Effector memory CD8-positive, alpha-beta T cell (primary cell): ENCODE measurements at regions not wholly inside any gene's neighbourhood (a gene's known extent, or its start where the extent isn't known, plus 50 kb on each side); places are given as distances from the start of the nearest gene placed in this dataset.

ENCODE experiments used
- ATAC-seq: fragments of 150-1000 bp; cut with Tn5 transposase; replicated peaks from 2 replicates; pipeline ENCODE4 v1.10.0; 2021; ENCODE audit warnings: mild to moderate bottlenecking, moderate library complexity
- DNase-seq, 3 experiments: peaks; one replicate each; pipeline ENCODE4 v3.0.0; 2021
- H3K27ac Mint-ChIP-seq, 2 donors: one replicate each; pipeline ENCODE4 v1.8.0; 2022; ENCODE audit warnings: mild to moderate bottlenecking in 2 of 2, mixed read lengths in 2 of 2, moderate library complexity in 2 of 2
- H3K27me3 Mint-ChIP-seq, 2 donors: one replicate each; pipeline ENCODE4 v1.8.0; 2022; ENCODE audit warnings: mixed read lengths in 2 of 2
- H3K36me3 Mint-ChIP-seq: one replicate; pipeline ENCODE4 v1.8.0; 2022; ENCODE audit warnings: mild to moderate bottlenecking, moderate library complexity, mixed read lengths; ENCODE audit not compliant: insufficient read depth
- H3K4me1 Mint-ChIP-seq, 2 donors: one replicate each; pipeline ENCODE4 v1.8.0; 2022; ENCODE audit warnings: low read depth in 2 of 2, mixed read lengths in 2 of 2
- H3K4me3 Mint-ChIP-seq, 2 donors: one replicate each; pipeline ENCODE4 v1.8.0; 2022; ENCODE audit warnings: mild to moderate bottlenecking in 2 of 2, mixed read lengths in 2 of 2, moderate library complexity in 2 of 2
- H3K9me3 Mint-ChIP-seq, 2 donors: one replicate each; pipeline ENCODE4 v1.8.0; 2022; ENCODE audit warnings: mixed read lengths in 2 of 2

DNA sequence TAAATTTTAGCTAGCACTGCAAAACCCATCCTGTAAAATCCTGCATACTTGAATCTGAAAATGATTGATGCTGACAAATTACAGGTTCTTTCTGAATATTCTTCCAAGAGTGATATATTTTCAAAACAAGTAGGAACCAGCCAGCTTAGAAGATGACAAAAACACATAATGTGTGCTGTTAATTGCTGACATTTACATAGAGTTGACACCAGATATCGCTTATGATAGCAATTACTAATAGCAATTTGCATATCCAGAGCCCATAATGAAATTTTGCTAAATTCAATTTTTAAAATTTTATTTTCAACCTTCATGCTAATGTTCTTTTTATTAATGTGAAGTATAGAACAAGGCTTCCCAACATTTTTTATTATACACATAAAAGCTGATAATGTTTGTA is 284.5 kb downstream of the SEC23A start:
- Mint-ChIP-seq H3K4me3 (no peak overlapping the region), H3K4me1 (no peaks in the 10 kb centered on the region), H3K27me3 (no peaks in the 10 kb centered on the region), H3K9me3 (peaks cover 3 to 8% of the 10 kb centered on the region in 2 donors), H3K27ac (no peak overlapping the region), H3K36me3 (no peaks in the 10 kb centered on the region)
- ATAC-seq (no peak), DNase-seq (no peak)

DNA sequence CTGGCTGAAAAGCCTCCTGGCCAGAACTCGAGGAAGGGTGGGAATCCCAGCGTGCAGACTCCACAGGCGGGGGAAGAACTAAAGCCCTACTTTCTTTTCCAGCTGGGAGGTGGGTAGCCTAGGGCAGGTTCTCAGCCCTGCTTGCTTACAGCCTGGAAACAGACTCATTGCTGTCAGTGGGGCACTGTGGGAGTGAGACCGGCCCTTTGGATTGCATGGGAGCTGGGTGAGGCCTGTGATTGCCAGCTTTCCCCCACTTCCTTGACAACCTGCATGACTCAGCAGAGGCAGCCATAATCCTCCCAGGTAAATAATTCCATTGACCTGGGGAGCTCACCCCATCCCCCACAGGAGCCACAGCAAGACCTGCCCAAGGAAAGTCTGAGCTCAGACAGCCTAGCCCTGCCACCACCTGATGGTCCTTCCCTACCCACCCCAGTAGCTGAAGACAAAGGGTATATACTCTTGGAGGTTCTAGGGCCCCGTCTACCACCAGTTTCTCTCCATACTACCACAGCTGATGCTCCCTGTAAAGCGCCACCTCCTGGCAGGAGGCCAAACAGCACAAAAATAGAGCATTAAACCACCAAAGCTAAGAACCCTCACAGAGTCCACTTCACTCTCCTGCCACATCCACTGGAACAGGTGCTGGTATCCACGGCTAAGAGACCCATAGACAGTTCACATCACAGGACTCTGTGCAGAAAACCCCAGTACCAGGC is 294.1 kb downstream of the SEC23A start:
- Mint-ChIP-seq H3K9me3 (peaks cover 2 to 8% of the 10 kb centered on the region in 2 donors), H3K27me3 (no peaks in the 10 kb centered on the region), H3K36me3 (no peaks in the 10 kb centered on the region), H3K4me3 (no peak overlapping the region), H3K27ac (no peak overlapping the region), H3K4me1 (no peaks in the 10 kb centered on the region)
- ATAC-seq = no peak
- DNase-seq = no peak

DNA sequence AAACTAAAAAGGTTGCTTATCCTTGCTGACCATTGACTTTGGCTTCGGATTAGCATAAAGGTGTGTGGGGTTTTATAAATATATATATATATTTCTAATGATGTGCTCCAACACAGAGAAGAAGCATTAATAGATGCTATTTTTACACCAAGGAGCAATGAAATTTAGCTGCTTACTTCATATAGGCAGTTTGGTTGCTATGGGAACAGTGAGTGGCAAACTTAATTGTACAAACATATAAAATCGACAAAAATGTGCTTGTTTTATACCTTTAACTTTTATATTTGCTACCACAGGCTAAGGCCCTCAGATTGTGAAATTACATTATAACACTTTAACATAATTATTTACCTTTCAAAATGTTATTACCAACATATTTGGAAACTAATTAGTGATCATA is 303.4 kb downstream of the SEC23A start:
- ATAC-seq (no peak), DNase-seq (no peak)
- Mint-ChIP-seq H3K36me3 (no peaks in the 10 kb centered on the region), H3K4me1 (no peaks in the 10 kb centered on the region), H3K9me3 (peaks cover 0 to 6% of the 10 kb centered on the region in 2 donors), H3K4me3 (no peak overlapping the region), H3K27ac (no peak overlapping the region), H3K27me3 (no peaks in the 10 kb centered on the region)

DNA sequence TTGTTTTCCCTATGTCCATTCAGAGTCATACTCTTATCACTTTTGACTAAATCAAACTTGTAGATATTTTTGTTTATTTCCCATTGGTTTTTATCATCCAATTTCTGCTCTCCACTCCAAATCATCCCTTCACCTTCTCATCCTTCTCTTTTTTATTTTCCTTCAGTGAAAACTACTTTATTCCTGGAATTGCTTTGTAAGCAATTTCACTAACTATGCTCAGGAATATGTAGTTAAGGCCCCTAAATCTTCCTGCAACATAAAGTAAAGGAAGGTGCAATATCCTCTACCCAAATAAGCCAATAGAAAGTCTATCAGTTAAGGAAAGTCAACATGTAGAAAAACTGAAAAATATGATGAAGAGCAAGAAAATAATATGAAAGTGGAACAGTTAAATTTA is 308.4 kb downstream of the SEC23A start:
- Mint-ChIP-seq H3K36me3 (no peaks in the 10 kb centered on the region), H3K27ac (no peak overlapping the region), H3K4me1 (no peaks in the 10 kb centered on the region), H3K27me3 (no peaks in the 10 kb centered on the region), H3K9me3 (peaks cover 0 to 7% of the 10 kb centered on the region in 2 donors), H3K4me3 (no peak overlapping the region)
- DNase-seq (no peak), ATAC-seq (no peak)

DNA sequence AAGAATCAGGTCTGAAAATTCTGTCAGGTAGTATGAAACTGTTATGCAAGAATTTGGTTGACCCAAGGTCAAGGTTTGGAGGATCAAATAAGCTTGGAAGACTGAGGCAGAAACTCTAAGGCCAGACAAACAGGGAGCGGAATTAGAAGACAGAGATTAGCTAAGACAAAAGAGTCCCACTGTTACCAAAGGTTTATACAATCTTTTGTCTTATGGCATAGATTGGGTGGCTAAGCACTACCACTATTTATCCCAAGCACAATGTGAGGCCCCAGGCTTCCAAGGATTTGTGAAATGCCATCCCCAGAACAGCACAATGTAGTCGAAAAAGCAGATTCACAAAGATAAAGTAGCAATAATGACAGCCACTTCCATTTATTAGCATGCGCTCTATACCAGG is 311.2 kb downstream of the SEC23A start:
- H3K4me1 Mint-ChIP-seq = no peaks in the 10 kb centered on the region
- H3K27ac Mint-ChIP-seq = no peak overlapping the region
- no peak for DNase-seq
- H3K9me3 Mint-ChIP-seq = peaks cover 0 to 7% of the 10 kb centered on the region in 2 donors
- no peaks in the 10 kb centered on the region for H3K27me3 Mint-ChIP-seq
- H3K36me3 Mint-ChIP-seq = no peaks in the 10 kb centered on the region
- ATAC-seq = no peak
- no peak overlapping the region for H3K4me3 Mint-ChIP-seq

DNA sequence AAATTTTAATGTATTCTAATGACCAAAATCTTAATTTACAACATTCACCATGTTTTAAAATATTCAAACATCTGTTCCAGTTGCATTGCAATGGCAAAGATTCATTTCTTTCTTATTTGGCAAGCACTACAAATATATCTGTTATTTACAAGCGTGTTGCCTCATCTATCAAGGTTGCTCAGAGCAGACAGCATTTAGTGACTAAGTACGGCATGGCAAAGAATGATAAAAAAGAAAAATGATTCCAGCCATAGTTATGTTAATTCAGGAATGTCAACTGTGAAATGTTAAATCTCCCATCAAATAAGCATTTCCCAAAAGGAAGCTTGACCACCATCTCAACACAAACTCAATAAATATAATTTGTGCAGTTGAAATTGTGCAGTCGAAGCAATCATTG is 312.1 kb downstream of the SEC23A start:
- Mint-ChIP-seq H3K9me3 (peaks cover 0 to 7% of the 10 kb centered on the region in 2 donors), H3K4me3 (no peak overlapping the region), H3K27ac (no peak overlapping the region), H3K4me1 (no peaks in the 10 kb centered on the region), H3K27me3 (no peaks in the 10 kb centered on the region), H3K36me3 (no peaks in the 10 kb centered on the region)
- ATAC-seq = no peak
- no peak for DNase-seq

DNA sequence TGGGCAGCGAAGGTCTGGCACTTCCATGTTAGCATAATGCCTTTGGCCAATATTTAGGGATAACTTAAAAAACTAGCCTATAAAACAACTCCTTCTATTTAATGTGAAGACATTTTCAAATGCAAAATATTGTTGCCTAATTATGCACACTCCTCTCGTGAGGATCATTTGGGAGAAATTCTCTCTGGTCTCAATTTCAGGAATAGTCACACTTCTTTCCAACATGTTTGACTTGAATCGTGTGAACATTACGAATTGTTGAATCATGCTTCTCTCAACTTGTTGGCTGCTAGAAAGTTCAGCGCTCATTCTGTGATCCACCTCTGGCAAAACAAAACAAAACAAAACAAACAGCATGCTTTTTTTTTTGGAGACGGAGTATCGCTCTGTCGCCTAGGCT is 313.2 kb downstream of the SEC23A start:
- no peak overlapping the region for H3K4me3 Mint-ChIP-seq
- H3K27ac Mint-ChIP-seq = no peak overlapping the region
- H3K4me1 Mint-ChIP-seq = no peaks in the 10 kb centered on the region
- H3K9me3 Mint-ChIP-seq = peaks cover 0 to 7% of the 10 kb centered on the region in 2 donors
- no peak for DNase-seq
- no peaks in the 10 kb centered on the region for H3K27me3 Mint-ChIP-seq
- ATAC-seq = no peak
- H3K36me3 Mint-ChIP-seq = no peaks in the 10 kb centered on the region

DNA sequence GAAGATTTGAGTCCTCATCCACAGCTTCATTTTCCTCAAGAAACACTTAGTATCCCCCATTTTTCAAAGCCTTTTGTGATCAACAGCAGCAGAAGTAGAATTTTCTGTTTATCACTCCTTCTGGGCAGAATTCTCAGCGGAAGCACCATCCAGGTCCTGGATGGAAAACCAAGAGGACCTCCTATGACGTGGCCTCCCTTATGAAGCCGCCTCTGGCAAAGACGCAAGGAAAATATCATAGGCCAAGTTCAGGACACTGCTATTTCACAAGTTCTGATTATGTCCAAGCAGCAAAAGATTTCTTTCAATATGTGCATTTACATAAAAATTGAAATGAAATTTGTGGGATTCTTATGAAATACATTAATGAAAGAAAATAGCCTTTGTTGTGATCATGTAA is 315.0 kb downstream of the SEC23A start:
- ATAC-seq (no peak), DNase-seq (no peak)
- Mint-ChIP-seq H3K4me3 (no peak overlapping the region), H3K27ac (no peak overlapping the region), H3K9me3 (peaks cover 0 to 1% of the 10 kb centered on the region in 2 donors), H3K27me3 (no peaks in the 10 kb centered on the region), H3K4me1 (no peaks in the 10 kb centered on the region), H3K36me3 (no peaks in the 10 kb centered on the region)

DNA sequence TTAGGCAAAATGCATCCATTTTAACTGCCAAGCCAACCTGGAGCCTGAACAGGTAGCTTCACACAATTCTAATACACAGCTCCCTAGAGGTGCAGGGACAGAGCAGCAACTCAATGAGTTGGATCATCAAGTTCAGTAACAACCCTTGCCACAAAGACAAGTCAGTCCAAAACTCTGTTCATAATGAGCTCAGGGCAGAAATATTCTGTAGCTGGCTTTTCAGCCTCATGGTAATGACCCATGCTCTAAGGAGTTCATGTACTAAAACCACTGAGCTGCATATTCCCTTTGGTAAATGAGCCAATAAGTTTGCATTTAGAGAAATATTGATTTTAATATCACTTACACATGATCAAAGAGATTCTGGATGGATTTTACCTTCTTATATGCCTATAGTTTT is 316.1 kb downstream of the SEC23A start:
- no peak overlapping the region for H3K4me3 Mint-ChIP-seq
- DNase-seq = no peak

DNA sequence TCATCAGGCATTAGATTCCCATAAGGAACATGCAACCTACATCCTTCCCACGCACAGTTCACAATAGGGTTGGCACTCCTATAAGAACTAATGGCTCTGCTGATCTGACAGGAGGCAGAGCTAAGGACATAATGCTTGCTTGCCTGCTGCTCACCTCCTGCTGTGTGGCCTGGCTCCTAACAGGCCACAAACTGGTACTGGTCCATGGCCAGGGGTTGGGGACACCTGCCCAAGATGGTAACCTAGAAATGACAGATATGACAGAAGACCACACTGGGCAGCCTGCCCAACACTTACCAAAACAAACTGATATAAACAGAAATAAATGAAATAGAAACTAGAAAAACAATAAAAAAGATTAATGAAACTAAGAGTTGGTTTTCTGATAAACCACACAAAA is 325.6 kb downstream of the SEC23A start:
- Mint-ChIP-seq H3K4me1 (no peaks in the 10 kb centered on the region), H3K36me3 (no peaks in the 10 kb centered on the region), H3K9me3 (peaks cover 0 to 3% of the 10 kb centered on the region in 2 donors), H3K27ac (no peak overlapping the region), H3K4me3 (no peak overlapping the region), H3K27me3 (no peaks in the 10 kb centered on the region)
- ATAC-seq = no peak
- DNase-seq = no peak

More for the DNA sequence above, 316.1 kb downstream of the SEC23A start:
- no peak overlapping the region for H3K27ac Mint-ChIP-seq
- H3K4me1 Mint-ChIP-seq = no peaks in the 10 kb centered on the region
- H3K27me3 Mint-ChIP-seq = no peaks in the 10 kb centered on the region
- H3K9me3 Mint-ChIP-seq = peaks cover 0 to 2% of the 10 kb centered on the region in 2 donors
- H3K36me3 Mint-ChIP-seq = no peaks in the 10 kb centered on the region
- no peak for ATAC-seq

DNA sequence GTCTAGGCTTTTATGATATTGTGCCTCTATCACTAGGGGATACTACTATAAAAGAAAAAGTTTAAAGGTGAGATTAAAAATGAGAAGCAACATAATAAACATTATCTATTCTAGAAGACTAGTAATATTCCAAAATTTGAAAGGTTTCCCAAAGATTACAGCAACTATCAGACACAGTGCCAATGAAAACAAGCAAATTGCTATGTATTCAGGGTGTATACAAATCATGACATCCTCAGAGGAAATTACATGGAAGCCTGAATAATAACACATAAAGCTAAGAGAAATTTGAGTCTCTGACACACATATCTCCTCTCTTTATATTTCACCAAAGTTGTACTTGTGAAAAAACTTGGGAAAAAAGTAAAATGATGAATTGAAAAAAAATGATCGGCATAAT is 327.0 kb downstream of the SEC23A start:
- no peak for ATAC-seq

DNA sequence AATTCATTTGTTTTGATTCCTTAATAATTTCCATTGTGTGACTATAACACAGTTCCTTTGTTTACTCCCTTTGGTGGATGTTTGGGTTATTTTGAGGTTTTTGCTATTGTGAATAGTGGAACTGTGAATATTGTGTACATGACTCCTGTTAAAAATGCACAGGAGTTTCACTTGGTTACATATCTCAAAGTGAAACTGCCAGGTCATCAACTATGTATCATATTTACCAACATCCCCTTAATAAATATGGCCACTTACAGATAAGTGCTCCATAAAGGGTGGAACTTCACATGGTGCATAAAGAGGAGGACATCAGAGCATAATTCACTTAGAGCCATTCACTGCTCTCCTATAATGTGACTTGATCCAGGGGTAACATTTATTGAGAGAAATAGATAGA is 328.9 kb downstream of the SEC23A start:
- ATAC-seq = no peak
- H3K4me1 Mint-ChIP-seq = no peaks in the 10 kb centered on the region
- no peaks in the 10 kb centered on the region for H3K9me3 Mint-ChIP-seq

More for the DNA sequence above, 327.0 kb downstream of the SEC23A start:
- no peak for DNase-seq
- no peak overlapping the region for H3K27ac Mint-ChIP-seq
- H3K9me3 Mint-ChIP-seq = no peaks in the 10 kb centered on the region
- no peaks in the 10 kb centered on the region for H3K27me3 Mint-ChIP-seq
- H3K4me3 Mint-ChIP-seq = no peak overlapping the region
- no peaks in the 10 kb centered on the region for H3K36me3 Mint-ChIP-seq
- no peaks in the 10 kb centered on the region for H3K4me1 Mint-ChIP-seq

DNA sequence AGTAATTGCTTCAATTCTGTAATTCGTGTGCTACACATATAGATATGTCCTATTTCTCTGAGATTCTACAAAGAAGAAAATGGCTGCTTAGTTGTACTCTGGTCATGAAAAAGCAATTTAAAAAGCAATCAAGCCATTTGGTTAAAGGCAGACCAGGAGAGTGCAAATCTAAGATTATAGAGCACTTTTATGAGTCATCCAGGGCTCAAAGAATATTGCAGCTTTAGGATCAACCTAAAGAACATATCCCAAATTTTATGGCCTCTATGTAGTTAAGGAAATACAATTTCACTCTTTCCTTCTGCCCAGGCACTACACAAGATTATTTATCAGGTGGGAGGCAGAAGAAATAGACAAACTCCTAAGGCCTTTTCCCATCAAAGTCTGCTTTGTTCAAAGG is 332.8 kb downstream of the SEC23A start:
- Mint-ChIP-seq H3K4me3 (no peak overlapping the region), H3K4me1 (no peaks in the 10 kb centered on the region), H3K27ac (no peak overlapping the region), H3K36me3 (no peaks in the 10 kb centered on the region), H3K27me3 (no peaks in the 10 kb centered on the region), H3K9me3 (no peaks in the 10 kb centered on the region)
- DNase-seq (no peak), ATAC-seq (no peak)

More for the DNA sequence above, 328.9 kb downstream of the SEC23A start:
- no peaks in the 10 kb centered on the region for H3K36me3 Mint-ChIP-seq
- no peak overlapping the region for H3K27ac Mint-ChIP-seq
- DNase-seq = no peak
- H3K27me3 Mint-ChIP-seq = no peaks in the 10 kb centered on the region
- no peak overlapping the region for H3K4me3 Mint-ChIP-seq

DNA sequence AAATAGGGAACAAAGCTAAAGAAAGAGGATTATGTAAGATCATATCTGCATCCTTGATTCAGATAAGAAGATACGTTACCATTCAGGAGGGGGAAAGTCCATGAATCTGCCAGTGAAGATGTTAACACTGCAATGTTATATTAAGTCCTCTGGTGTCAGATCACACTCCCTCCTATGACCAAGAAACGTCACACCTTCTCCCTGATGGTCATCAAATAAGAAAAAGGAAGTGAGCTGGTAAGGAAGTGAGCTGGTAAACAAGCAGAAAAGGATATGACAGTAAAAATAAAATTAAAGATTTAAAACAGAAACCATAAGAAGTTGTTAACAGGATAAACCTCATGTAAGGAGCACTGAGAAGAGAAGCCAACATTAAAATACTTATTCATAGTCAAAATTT is 340.2 kb downstream of the SEC23A start:
- H3K4me3 Mint-ChIP-seq = no peak overlapping the region
- H3K27ac Mint-ChIP-seq = no peak overlapping the region
- H3K27me3 Mint-ChIP-seq = no peaks in the 10 kb centered on the region
- no peaks in the 10 kb centered on the region for H3K36me3 Mint-ChIP-seq
- ATAC-seq (no peak), DNase-seq (no peak)
- H3K4me1 Mint-ChIP-seq = no peaks in the 10 kb centered on the region
- H3K9me3 Mint-ChIP-seq = peaks cover 0 to 1% of the 10 kb centered on the region in 2 donors
